Lower lobe of right lung (tissue), 2 donors: ENCODE measurements at regions not wholly inside any gene's neighbourhood (a gene's known extent, or its start where the extent isn't known, plus 50 kb on each side); places are given as distances from the start of the nearest gene placed in this dataset.
"Not testable (repeated sequence)": the region's sequence is repeated elsewhere in the genome, so short reads cannot be mapped to it uniquely, and the experiment has no call there.

ENCODE experiments used
- ATAC-seq, 2 donors: fragments of 200-7000 bp; cut with Tn5 transposase; one replicate each; pipeline ENCODE4 v1.9.1; 2020 to 2022; ENCODE audit warnings: mild to moderate bottlenecking in 2 of 2, moderate library complexity in 2 of 2
- DNase-seq: peaks from one replicate; pipeline ENCODE4 v3.0.0-alpha.2; 2020
- H3K27ac ChIP-seq: fragments of 200-600 bp; one replicate; pipeline ENCODE4 v1.8.0; 2022
- H3K27me3 ChIP-seq: fragments of 200-600 bp; one replicate; pipeline ENCODE4 v1.8.0; 2022; ENCODE audit warnings: low read depth
- H3K36me3 ChIP-seq: fragments of 200-600 bp; one replicate; pipeline ENCODE4 v1.8.0; 2022; ENCODE audit warnings: mild to moderate bottlenecking
- H3K4me1 ChIP-seq: fragments of 200-600 bp; one replicate; pipeline ENCODE4 v1.8.0; 2022
- H3K4me3 ChIP-seq: fragments of 200-600 bp; one replicate; pipeline ENCODE4 v1.8.0; 2022; ENCODE audit warnings: mild to moderate bottlenecking
- H3K9me3 ChIP-seq: fragments of 200-600 bp; one replicate; pipeline ENCODE4 v1.8.0; 2022
- CTCF ChIP-seq: fragments of 200-600 bp; IDR thresholded peaks from one replicate; pipeline ENCODE4 v1.8.0; 2022; ENCODE audit warnings: antibody characterized with exemption, mild to moderate bottlenecking
- intact Hi-C: fragments of 100-400 bp; cut with DNase I; formaldehyde crosslinking; loops from one replicate; pipeline ENCODE4 v1.11.0; 2022
- donor health status: DM: no; HTN: yes; CAD: no; lungs with severe emphysema.

GRCh38 chr4:85132570-85132969 is 166.1 kb upstream of the WDFY3 start:
- Histone ChIP-seq H3K27me3 (no peaks in the 10 kb centered on the region), H3K4me3 (no peak overlapping the region), H3K9me3 (no peaks in the 10 kb centered on the region), H3K27ac (no peak overlapping the region), H3K4me1 (no peaks in the 10 kb centered on the region), H3K36me3 (no peaks in the 10 kb centered on the region)
- DNase-seq (no peak), ATAC-seq (no peak)
- no peak for TF ChIP-seq CTCF
- intact Hi-C loops: no loop called here

- H3K4me3 ChIP-seq, H3K9me3 ChIP-seq, H3K27ac ChIP-seq, H3K4me1 ChIP-seq, ATAC-seq, H3K27me3 ChIP-seq, H3K36me3 ChIP-seq, DNase-seq: not testable (repeated sequence)
- intact Hi-C loops: loop anchor here (10.0 kb wide), 1 partner anchor 605 kb away; no protein-coding TSS in a partner anchor
Measured at GRCh38 chr4:85139749-85140148, 173.3 kb upstream of the WDFY3 start.

DNA sequence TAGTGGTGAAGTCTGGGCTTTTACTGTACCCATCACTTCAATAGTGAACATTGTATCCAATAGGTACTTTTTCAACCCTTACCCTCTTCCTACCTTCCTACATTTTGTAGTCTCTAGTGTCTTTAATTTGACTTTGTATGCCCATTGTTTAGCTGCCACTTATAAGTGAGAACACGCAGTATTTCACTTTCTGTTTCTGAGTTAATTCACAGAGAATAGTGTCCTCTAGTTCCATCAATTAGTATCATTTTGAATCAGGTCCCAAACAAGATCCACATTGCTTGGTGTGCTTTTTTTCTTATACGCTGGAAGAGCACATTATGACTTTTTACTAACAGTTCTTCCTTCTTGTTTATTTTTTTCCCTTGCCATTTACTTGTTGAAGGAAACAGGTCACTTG is 176.0 kb upstream of the WDFY3 start:
- intact Hi-C loops: loop anchor here (10.0 kb wide), 1 partner anchor 602 kb away; no protein-coding TSS in a partner anchor

GRCh38 chr4:85147481-85148076 is 181.1 kb upstream of the WDFY3 start:
- Histone ChIP-seq H3K9me3 (no peaks in the 10 kb centered on the region), H3K4me3 (no peak overlapping the region), H3K4me1 (no peaks in the 10 kb centered on the region), H3K27ac (no peak overlapping the region), H3K36me3 (no peaks in the 10 kb centered on the region), H3K27me3 (no peaks in the 10 kb centered on the region)
- DNase-seq: peak; percentile 50
- intact Hi-C loops: loop anchor here (10.0 kb wide), 1 partner anchor 597 kb away; no protein-coding TSS in a partner anchor
- peak; percentile 62 for TF ChIP-seq CTCF
- peak; percentile 53 to 76 for ATAC-seq

More for the DNA sequence above, 176.0 kb upstream of the WDFY3 start:
- no peak for ATAC-seq
- H3K27me3 ChIP-seq: no peaks in the 10 kb centered on the region
- H3K4me3 ChIP-seq: no peak overlapping the region
- no peaks in the 10 kb centered on the region for H3K9me3 ChIP-seq
- TF ChIP-seq CTCF: no peak
- H3K4me1 ChIP-seq: no peaks in the 10 kb centered on the region
- no peak for DNase-seq
- H3K36me3 ChIP-seq: no peaks in the 10 kb centered on the region
- H3K27ac ChIP-seq: no peak overlapping the region

DNA sequence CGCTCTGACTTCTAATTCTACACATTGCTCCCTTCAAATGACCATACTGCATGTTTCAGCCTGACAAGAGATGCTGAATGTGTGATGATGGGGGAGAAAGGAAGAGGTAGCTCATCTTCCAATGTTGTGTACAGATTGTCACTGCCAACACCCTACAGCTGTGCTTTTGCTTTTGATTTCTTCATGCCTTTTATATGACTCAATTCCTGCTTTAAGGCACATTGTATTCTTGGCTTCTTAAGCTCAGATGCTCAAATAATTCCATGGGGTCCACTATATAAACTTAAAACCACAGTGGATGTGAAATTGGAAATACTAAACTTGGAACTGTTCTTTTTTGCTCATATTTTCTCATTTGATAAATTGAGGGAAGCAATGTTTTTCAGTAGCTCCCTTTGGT is 183.2 kb upstream of the WDFY3 start:
- DNase-seq: no peak
- Histone ChIP-seq H3K27me3 (no peaks in the 10 kb centered on the region), H3K4me3 (no peak overlapping the region), H3K36me3 (no peaks in the 10 kb centered on the region), H3K4me1 (no peaks in the 10 kb centered on the region), H3K9me3 (no peaks in the 10 kb centered on the region), H3K27ac (no peak overlapping the region)
- TF ChIP-seq CTCF: no peak
- no peak for ATAC-seq
- intact Hi-C loops: loop anchor here (10.0 kb wide), 1 partner anchor 595 kb away; no protein-coding TSS in a partner anchor

- Histone ChIP-seq H3K27me3 (no peaks in the 10 kb centered on the region), H3K36me3 (no peaks in the 10 kb centered on the region), H3K27ac (no peak overlapping the region), H3K4me1 (no peaks in the 10 kb centered on the region), H3K9me3 (no peaks in the 10 kb centered on the region), H3K4me3 (no peak overlapping the region)
- intact Hi-C loops: no loop called here
- no peak for TF ChIP-seq CTCF
- DNase-seq (no peak), ATAC-seq (no peak)
Measured at GRCh38 chr4:85151371-85151770, 184.9 kb upstream of the WDFY3 start.
